ENCODE measurements at regions not wholly inside any gene's neighbourhood (a gene's known extent, or its start where the extent isn't known, plus 50 kb on each side); places are given as distances from the start of the nearest gene placed in this dataset.

GRCh38 chr7:136528329-136528728 lies 340.1 kb upstream of the CHRM2 start:
- TF ChIP-seq CBX8 (IDR thresholded peaks at IDR 0.05; ENCODE audit: borderline replicate concordance, low read depth, low read length) (no peak), EP300 (IDR thresholded peaks at IDR 0.05; ENCODE audit: borderline replicate concordance in 1 of 2, low read depth in 2 of 2, low read length in 2 of 2) (no peak), CTCF (IDR thresholded peaks at IDR 0.05; ENCODE audit: control extremely low read depth in 1 of 3, insufficient read depth in 1 of 3, low read depth in 1 of 3, low read length in 3 of 3) (no peak), POLR2A (IDR thresholded peaks at IDR 0.05; ENCODE audit: control extremely low read depth in 1 of 2, low read depth in 2 of 2, low read length in 2 of 2) (no peak), ATF2 (IDR thresholded peaks at IDR 0.05; ENCODE audit: low read length) (no peak), POLR2AphosphoS5 (IDR thresholded peaks at IDR 0.05; ENCODE audit: low read depth, low read length) (no peak), JUND (IDR thresholded peaks at IDR 0.05; ENCODE audit: low read length) (no peak), YY1 (IDR thresholded peaks at IDR 0.05; ENCODE audit: low read depth, low read length) (no peak), SUZ12 (IDR thresholded peaks at IDR 0.05; ENCODE audit: low read length) (no peak), EZH2 (IDR thresholded peaks at IDR 0.05; ENCODE audit: low read depth, low read length, severe bottlenecking) (no peak), SIX5 (IDR thresholded peaks at IDR 0.05; ENCODE audit: low read depth, low read length) (no peak), MAFK (IDR thresholded peaks at IDR 0.05; ENCODE audit: low read depth, low read length) (no peak), SIN3A (conservative IDR thresholded peaks at IDR 0.05 in 1 of 2, IDR thresholded peaks at IDR 0.05 in 1 of 2; ENCODE audit: low read depth in 1 of 2, low read length in 2 of 2) (no peak)
